RWPE1 (cell line): ENCODE measurements at regions not wholly inside any gene's neighbourhood (a gene's known extent, or its start where the extent isn't known, plus 50 kb on each side); places are given as distances from the start of the nearest gene placed in this dataset.

Experiments used
- CTCF ChIA-PET: fragments of 350-600 bp; sonication (Branson Sonifier 250); formaldehyde crosslinking; extraction: SDS; loops from one replicate; lab custom pipeline; 2021; lab: Yijun Ruan, JAX
- POLR2A ChIA-PET: fragments of 400-600 bp; formaldehyde crosslinking; extraction: SDS; loops from one replicate; lab custom pipeline; 2020; ENCODE audit warnings: antibody characterized with exemption; ENCODE audit not compliant: low non-redundant PET; lab: Yijun Ruan, JAX
- DNase-seq: peaks from one replicate; pipeline ENCODE4 v3.0.0; 2012; ENCODE audit warnings: low spot score
- H3K27ac ChIP-seq: fragments of 450-650 bp; 2 replicates; pipeline ENCODE4 v1.5.1; 2017
- TF ChIP-seq, protein P1 (sequence below): fragments of 450-650 bp; conservative IDR thresholded peaks from 2 replicates; pipeline ENCODE4 v1.5.1; 2017; ENCODE audit warnings: low read depth, mild to moderate bottlenecking

DNA sequence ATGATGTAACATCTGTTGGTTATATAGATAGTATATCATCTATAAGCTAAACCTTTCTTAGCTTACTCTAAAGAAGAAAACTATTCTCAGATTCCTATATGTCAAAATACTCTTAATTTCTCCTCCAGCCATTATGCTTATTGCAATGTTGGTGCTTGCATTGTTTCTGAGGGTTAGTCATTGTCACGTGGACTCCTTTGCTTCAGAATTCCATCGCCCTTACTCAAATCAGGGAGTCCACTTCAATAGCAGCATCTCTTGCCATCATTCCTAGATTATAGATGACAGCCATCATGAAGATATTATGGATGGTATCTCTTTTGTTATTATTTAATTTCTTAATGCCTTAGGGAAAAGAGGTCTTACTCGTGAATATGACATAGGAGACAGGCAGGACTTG is 776.1 kb downstream of the TENT5A start:
- TF ChIP-seq, protein P1, sequence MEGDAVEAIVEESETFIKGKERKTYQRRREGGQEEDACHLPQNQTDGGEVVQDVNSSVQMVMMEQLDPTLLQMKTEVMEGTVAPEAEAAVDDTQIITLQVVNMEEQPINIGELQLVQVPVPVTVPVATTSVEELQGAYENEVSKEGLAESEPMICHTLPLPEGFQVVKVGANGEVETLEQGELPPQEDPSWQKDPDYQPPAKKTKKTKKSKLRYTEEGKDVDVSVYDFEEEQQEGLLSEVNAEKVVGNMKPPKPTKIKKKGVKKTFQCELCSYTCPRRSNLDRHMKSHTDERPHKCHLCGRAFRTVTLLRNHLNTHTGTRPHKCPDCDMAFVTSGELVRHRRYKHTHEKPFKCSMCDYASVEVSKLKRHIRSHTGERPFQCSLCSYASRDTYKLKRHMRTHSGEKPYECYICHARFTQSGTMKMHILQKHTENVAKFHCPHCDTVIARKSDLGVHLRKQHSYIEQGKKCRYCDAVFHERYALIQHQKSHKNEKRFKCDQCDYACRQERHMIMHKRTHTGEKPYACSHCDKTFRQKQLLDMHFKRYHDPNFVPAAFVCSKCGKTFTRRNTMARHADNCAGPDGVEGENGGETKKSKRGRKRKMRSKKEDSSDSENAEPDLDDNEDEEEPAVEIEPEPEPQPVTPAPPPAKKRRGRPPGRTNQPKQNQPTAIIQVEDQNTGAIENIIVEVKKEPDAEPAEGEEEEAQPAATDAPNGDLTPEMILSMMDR, result no peak
- peak; percentile 3 for DNase-seq
- CTCF ChIA-PET, result no interaction called here

DNA sequence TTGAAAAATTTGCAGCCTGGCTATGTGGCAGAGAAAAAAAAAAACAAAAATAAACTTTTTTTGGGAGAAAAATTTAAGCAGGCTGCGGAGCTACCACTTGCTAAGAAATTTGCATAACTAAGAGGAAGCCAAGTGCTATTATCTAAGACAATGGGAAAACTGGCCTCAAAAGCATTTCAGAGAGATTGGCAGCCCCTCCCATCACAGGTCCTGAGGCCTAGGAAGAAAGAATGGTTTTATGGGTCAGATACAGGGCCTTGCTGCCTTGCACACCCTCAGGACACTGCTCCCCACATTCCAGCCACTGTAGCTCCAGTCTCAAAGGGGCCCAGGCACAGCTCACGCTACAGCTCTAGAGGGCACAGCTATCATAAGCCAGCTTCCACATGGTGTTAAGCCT is 777.9 kb downstream of the TENT5A start:
- H3K27ac ChIP-seq, result no peak overlapping the region
- ChIA-PET CTCF (no interaction called here), POLR2A (no interaction called here)
- DNase-seq, result no peak
- TF ChIP-seq, protein P1, result no peak

More for the DNA sequence above, 776.1 kb downstream of the TENT5A start:
- no peak overlapping the region for H3K27ac ChIP-seq
- POLR2A ChIA-PET, result no interaction called here

DNA sequence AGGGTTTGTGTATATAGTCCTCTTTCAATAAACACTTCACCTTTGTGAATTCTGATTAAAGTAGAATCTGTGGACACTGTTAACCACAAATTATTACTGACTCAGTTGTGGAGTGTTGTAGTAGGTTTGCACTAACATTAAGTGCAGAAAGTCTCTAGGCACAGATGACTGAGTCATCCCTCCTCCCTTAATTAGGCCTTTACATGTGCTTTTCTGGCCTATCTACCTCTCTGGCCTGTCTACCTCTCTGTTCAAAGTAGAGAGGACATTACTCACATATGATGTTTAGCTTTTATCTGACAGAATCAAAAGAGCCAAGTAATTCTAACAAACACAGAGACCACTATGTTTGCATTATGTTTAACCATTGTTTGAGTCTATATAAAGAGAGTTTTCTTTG is 783.0 kb downstream of the TENT5A start:
- H3K27ac ChIP-seq, result no peak overlapping the region
- ChIA-PET CTCF (no interaction called here), POLR2A (no interaction called here)
- DNase-seq, result no peak
- TF ChIP-seq, protein P1, result no peak

DNA sequence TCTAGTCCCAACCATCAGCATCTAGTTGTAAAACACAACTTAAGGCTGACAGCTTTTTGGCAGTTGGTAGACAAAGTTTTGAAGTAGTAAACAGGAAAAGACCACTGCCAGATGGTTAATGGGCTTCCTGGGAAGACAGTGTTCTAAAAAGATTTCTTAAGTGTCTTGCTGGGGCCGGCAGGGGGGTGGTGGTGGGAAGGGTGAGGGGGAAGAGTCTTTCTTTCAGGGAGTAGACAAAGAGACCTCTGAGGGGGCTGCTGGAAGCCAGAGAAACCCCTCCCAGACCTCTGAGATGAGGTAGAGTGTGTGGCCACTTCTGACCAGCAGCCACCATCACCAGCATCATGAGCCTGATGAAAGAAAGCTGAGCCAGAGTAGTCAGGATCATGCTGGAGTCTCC is 784.9 kb downstream of the TENT5A start:
- no peak for DNase-seq
- no peak overlapping the region for H3K27ac ChIP-seq
- CTCF ChIA-PET, result interaction anchor here (0.5 kb wide), 1 partner anchor 108 kb away, joined by 5 read pairs; no protein-coding TSS in a partner anchor
- POLR2A ChIA-PET, result no interaction called here
- TF ChIP-seq, protein P1, result no peak

DNA sequence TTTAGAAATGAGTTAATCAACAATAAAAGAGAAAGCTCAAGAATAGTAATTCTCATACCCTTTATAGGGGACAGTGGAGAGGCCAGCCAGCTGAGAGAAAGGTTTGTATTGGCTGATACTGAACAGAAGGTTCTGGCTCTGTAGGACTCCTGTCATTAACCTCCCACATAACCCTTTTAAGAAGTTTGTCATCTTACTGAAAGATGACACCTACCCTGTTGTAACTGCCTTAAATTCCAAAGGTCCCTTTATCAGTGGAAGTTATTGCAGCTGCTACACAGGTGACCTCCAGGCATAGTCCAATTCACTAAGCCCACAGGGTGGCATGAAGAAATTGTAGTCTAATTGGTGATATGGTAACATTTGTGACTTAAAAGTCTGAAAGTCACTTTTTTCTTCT is 790.1 kb downstream of the TENT5A start:
- DNase-seq, result no peak
- ChIA-PET POLR2A (no interaction called here), CTCF (interaction anchor here (0.6 kb wide), 1 partner anchor 1128 kb away, joined by 3 read pairs; no protein-coding TSS in a partner anchor)
- H3K27ac ChIP-seq, result no peak overlapping the region
- TF ChIP-seq, protein P1, result no peak

DNA sequence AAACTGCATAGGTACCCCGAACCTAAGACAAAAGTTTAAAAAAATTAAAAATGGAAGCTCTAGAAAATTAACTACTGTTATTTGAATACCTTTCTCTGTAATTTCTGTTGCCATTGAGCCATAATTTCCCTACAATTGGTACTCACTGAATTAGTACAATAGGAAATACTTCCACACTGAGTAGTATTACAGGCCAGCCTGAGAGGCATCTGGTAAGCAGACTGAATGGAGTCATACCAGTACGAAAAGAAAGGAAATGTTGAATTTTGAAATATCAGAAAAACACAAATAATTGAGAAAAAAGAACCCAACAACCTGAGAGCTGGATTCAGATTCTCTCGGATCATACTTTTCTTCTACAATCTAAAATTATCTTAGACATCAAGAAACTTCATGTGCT is 791.3 kb downstream of the TENT5A start:
- DNase-seq, result no peak
- TF ChIP-seq, protein P1, result no peak
- CTCF ChIA-PET, result no interaction called here
- POLR2A ChIA-PET, result no interaction called here
- no peak overlapping the region for H3K27ac ChIP-seq
